CD4-positive, alpha-beta T cell treated with Interleukin-12 subunit alpha and Interleukin-12 subunit beta, for 1 hour (primary cell): ENCODE measurements at regions not wholly inside any gene's neighbourhood (a gene's known extent, or its start where the extent isn't known, plus 50 kb on each side); places are given as distances from the start of the nearest gene placed in this dataset.
"Not testable (repeated sequence)": the region's sequence is repeated elsewhere in the genome, so short reads cannot be mapped to it uniquely, and the experiment has no call there.

Experiments used
- DNase-seq: peaks from one replicate; pipeline ENCODE4 v3.0.0-alpha.2; 2020

DNA sequence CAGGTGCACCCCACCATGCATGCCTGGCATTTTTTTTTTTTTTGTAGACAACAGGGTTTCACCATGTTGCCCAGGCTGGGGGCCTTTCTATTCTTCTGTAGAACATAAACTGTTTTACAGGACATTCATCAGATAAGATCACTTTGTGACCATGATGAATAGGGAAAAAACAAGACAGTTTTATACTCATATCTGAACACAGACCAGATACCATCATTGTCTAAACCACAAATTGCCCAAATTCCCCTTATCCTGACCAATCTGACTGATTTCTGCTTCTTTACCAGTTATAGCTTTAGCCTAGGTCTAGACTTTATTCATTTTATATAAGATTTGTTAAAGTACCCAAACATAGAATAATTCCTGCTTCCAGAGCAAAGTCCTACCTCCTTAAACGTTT lies 1699.3 kb upstream of the TMEFF2 start:
- no peak for DNase-seq

DNA sequence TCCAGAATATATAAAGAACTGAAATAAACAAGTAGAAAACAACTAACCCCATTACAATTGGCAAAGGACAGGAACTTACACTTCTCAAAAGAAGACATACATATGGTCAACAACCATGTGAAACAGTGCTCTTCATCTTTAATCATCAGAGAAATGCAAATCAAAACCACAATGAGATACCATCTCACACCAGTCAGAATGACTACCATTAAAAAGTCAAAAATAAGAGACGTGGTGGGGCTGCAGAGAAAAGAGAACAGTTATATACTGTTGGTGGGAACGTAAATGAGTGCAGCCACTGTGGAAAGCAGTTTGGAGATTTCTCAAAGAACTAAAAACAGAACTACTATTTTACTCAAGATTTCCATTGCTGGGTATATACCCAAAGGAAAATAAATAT lies 1696.3 kb upstream of the TMEFF2 start:
- no peak for DNase-seq

GRCh38 chr2:193885419-193885818 lies 1690.7 kb upstream of the TMEFF2 start:
- DNase-seq: no peak

DNA sequence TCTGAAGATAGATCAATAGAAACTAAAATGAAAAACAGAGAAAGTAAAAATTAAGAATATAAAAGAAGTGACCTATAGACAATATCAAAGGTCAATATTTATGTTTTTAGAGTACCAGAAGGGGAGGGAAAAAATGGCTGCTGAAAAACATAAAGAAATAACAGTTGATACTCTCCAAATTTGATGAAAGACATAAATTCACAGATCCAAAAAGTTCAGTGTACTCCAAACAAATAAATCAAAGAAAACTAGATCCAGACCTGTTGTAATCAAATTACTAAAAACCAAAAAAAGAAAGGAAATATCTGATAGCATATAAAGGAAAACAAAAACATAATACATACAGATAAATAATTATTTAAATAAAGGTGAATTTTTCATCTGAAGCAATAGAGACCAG lies 1689.1 kb upstream of the TMEFF2 start:
- no peak for DNase-seq

GRCh38 chr2:193876980-193877379 lies 1682.2 kb upstream of the TMEFF2 start:
- DNase-seq: no peak

- DNase-seq: no peak
These were observed 1674.8 kb upstream of the TMEFF2 start for GRCh38 chr2:193869564-193869963.

DNA sequence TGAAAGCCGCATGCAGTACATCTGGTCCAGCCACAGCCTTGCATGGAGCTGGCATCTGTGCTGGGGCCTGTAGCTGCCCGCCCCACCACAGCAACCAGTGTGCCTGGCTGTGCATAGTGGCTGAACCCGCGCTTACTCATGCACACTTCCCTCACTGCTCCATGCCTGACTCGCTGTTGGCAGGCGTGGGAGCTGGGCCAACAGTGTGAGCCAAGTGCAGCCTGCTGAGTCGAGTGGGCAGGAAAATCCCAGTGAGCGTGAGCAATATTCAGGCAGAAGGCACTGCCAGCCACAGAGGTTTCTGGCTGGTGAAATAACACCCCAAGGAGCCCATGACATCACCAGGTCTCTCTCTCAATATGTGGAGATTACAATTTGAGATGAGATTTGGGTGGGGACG lies 1674.1 kb upstream of the TMEFF2 start:
- no peak for DNase-seq

DNA sequence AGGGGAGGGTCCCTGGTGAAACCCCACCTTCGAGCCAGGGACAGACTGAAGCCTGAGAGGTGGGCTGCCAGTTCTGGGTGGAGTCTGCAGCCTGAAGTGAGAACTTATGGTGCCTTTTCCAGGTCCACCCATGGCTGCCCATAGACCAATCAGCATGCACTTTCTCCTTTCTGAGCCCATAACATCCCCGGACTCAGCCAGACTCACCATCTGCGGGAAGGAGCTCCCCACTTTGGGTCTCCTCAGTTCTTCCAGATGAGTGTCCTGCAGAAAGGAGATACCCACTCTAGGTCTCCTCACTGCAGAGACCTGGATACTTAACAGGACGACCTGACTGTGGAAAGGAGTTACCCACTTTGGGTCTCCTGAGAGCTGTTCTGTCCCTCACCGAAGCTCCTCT lies 1673.4 kb upstream of the TMEFF2 start:
- DNase-seq: no peak

DNA sequence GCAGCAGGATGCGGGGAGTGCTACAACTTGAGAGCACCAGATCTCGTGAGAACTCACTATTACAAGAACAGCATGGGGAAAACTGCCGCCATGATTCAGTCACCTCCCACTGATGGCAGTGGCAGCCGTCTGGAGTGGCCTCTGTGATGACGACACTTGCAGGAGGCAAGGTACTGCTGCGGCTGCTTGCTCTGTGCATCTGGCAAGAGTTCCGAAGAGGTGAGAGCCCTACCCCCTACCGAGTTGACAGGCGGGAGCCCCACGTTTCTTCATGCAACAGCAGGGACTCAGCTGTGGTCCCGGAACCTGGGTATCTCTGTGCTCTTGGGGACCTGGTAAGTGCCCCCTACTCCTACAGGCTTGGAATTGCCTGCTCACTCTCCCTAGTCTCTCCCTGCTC lies 1672.7 kb upstream of the TMEFF2 start:
- DNase-seq: no peak

- DNase-seq: no peak
These were observed 1666.8 kb upstream of the TMEFF2 start for GRCh38 chr2:193861557-193861956.

GRCh38 chr2:193847991-193848390 lies 1653.3 kb upstream of the TMEFF2 start:
- DNase-seq: no peak

GRCh38 chr2:193847130-193847529 lies 1652.4 kb upstream of the TMEFF2 start:
- no peak for DNase-seq

- no peak for DNase-seq
These were observed 1650.9 kb upstream of the TMEFF2 start for GRCh38 chr2:193845604-193846003.

DNA sequence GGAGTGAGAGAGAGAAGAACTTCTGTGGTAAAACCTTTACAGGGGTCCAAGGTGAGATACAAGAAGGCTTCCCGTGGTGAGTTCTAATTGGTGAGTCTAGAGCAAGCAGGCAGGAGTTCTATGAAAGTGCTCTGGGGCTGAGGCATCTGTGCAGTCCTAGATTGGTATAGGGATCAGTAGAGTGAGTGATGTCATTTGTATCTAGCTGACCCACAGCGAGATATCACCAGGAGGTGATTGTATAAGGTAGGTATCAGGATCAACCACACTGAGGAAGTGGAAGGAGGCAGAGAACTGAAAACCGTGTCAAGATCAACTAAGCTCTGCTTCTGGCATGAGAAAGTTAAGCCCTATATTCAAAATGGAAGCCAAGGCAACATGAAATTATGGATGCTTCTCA lies 1648.9 kb upstream of the TMEFF2 start:
- DNase-seq: no peak

DNA sequence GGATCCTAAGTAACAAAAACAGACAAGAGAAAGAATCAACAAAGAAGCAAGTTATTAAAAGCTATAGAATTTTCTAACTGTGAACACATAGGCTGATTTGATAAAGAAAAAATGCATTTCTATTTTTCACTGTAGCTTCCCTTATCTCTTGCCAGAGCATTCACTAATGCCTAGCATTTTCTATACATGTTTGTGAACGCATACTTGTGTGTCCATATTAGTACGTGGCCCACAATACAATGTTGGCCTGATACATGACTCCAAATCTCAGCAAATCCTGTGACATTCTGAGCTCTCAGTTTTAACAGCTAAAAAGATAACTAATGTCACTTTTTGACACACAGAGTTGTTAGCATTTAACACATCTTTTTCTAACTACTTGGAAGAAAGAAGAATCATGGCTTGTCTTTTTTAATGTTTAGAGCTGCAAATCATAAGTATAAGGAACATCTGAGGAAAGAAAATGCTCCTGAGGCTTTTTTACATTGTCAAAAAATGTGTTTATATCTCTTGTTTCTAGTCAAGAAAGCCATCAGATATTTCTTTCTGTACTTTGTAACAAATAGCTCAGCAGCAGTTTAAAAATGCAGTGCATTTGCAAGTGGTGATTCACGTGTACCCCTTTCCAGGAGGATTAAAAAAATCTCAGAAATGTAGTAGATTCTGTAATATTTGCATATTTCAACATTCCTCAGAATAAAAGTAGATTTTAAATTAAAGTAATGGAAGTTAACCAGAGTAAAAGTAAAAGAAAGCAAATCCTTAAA lies 1646.8 kb upstream of the TMEFF2 start:
- no peak for DNase-seq

GRCh38 chr2:193837111-193837738 lies 1642.5 kb upstream of the TMEFF2 start:
- no peak for DNase-seq

DNA sequence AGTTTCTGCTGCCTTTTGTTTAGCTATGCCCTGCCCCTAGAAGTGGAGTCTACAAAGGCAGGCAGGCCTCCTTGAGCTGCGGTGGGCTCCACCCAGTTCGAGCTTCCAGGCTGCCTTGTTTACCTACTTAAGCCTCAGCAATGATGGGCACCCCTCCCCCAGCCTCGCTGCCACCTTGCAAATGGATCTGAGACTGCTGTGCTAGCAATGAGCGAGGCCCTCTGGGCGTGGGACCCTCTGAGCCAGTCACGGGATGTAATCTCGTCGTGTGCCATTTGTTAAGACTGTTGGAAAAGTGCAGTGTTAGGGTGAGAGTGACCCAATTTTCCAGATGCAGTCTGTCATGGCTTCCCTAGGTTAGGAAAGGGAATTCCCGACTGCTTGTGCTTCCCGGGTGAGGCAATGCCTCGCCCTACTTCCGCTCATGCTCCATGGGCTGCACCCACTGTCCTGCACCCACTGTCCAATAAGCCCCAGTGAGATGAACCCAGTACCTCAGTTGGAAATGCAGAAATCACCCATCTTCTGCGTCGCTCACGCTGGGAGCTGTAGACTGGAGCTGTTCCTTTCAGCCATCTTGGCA lies 1641.8 kb upstream of the TMEFF2 start:
- not testable (repeated sequence) for DNase-seq

GRCh38 chr2:193833895-193834294 lies 1639.2 kb upstream of the TMEFF2 start:
- not testable (repeated sequence) for DNase-seq

- no peak for DNase-seq
These were observed 1629.7 kb upstream of the TMEFF2 start for GRCh38 chr2:193824474-193824873.

DNA sequence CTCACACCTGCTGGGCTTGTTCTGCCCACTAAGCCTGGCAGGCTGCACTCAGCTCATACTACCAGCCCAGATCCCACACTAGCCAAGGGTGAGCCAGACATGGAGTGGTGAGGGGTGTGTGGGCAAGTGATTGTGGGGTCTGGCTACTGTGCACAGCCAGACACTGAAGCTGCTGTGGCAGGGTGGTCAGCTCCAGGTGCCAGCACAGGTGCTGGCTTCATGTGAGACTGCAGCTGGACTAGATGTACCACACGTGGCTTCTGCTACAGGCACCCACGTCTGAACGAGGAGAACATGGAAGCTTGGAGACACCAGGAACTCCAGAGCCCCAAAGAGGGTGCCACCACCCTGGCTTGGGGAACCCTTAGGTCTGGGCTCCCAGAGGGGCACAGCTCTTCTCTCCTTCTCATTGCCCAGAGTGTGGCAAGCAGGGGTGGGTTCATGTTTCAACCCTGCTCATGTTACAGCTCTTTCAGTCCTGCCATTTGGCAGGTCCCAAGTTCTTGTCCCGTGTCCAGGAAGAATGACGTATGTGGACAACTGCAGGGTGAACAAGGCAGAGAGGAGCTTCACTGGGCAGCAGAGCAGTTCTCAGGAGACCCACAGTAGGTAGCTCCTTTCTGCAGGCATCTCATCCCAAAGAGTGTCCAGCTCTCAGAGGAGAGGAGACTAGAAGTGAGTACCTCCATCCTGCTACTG lies 1624.2 kb upstream of the TMEFF2 start:
- DNase-seq: no peak

DNA sequence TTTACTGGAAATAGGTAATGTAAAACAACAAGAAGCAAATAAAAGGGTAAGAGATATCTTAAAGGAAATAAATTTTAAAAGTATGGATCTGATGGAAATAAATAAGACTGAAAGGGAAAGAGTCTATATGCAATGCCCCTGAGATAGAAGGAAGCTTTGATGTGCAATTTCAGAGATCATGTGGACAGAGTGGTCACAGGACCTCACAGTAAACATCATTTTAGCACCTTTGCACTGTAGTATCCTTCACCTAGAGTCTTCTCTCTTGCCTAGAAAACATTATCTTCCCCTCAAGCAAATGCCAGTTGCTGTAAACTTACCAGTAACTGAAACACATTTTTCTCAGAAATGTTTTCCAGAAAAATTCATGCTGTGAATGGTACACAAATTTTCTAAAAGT lies 1621.3 kb upstream of the TMEFF2 start:
- no peak for DNase-seq

DNA sequence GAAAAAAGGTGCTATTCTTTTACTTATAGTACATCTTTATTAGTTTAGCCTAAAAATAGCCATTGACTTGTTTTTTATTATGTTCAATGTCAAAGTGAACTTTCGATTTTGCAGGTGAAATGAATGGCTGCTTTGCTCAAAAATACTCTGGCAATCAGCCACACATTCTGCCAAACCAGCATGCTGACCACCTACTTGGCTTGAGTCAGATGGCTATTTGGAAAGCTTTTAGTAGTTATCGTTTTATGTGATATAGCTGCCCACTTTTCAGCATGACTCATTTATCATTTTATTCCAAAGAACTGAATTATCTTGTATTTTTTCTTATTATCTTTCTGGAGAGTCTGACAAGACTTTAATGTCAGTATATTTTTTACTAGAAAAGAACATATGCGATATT lies 1615.8 kb upstream of the TMEFF2 start:
- no peak for DNase-seq

DNA sequence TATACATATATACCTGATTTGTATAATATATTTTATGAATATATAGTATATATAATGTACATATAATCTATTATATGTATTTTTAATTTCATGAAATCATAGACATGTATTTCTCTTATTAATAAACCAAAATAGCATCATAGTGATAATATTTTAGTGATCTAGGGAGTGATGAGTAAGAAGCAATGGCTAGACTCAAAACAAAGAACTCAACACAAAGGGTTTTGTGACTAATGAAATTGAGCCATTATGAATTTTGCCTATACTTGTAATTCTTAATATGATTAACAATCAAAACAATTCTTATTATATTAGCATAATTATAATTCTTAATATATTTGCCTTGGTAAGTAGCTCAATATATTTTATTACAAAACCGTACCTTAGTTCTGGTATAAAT lies 1614.1 kb upstream of the TMEFF2 start:
- DNase-seq: no peak
